DOHH2 (cell line): ENCODE measurements at regions not wholly inside any gene's neighbourhood (a gene's known extent, or its start where the extent isn't known, plus 50 kb on each side); places are given as distances from the start of the nearest gene placed in this dataset.

Source experiments
- EZH2phosphoT487 ChIP-seq: fragments of 200-600 bp; sonication (generic); IDR thresholded peaks from 2 replicates; pipeline ENCODE4 v1.6.1; 2017; ENCODE audit warnings: borderline replicate concordance, mild to moderate bottlenecking, antibody characterized with exemption, low read length, moderate library complexity, mixed read lengths
- TF ChIP-seq, protein P1 (sequence below): fragments of 200-600 bp; sonication (generic); IDR thresholded peaks from one replicate; pipeline ENCODE4 v1.5.1; 2014; ENCODE audit warnings: antibody characterized with exemption, mild to moderate bottlenecking, low read depth, low read length; ENCODE audit not compliant: poor library complexity, severe bottlenecking

GRCh38 chr12:107492393-107493134 lies 193.0 kb upstream of the PWP1 start:
- TF ChIP-seq, protein P1, sequence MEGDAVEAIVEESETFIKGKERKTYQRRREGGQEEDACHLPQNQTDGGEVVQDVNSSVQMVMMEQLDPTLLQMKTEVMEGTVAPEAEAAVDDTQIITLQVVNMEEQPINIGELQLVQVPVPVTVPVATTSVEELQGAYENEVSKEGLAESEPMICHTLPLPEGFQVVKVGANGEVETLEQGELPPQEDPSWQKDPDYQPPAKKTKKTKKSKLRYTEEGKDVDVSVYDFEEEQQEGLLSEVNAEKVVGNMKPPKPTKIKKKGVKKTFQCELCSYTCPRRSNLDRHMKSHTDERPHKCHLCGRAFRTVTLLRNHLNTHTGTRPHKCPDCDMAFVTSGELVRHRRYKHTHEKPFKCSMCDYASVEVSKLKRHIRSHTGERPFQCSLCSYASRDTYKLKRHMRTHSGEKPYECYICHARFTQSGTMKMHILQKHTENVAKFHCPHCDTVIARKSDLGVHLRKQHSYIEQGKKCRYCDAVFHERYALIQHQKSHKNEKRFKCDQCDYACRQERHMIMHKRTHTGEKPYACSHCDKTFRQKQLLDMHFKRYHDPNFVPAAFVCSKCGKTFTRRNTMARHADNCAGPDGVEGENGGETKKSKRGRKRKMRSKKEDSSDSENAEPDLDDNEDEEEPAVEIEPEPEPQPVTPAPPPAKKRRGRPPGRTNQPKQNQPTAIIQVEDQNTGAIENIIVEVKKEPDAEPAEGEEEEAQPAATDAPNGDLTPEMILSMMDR = no peak
- TF ChIP-seq EZH2phosphoT487 = no peak
